Calu3 (cell line): ENCODE measurements at regions not wholly inside any gene's neighbourhood (a gene's known extent, or its start where the extent isn't known, plus 50 kb on each side); places are given as distances from the start of the nearest gene placed in this dataset.

Source experiments
- BruUV-seq: library from RNA; stranded (reverse); fragments of 400-500 nt; replicated peaks from 2 replicates; lab custom pipeline; 2021; lab: Mats Ljungman, UMichigan
- CTCF ChIA-PET: fragments of 300-600 bp; sonication (Branson Sonifier 250); formaldehyde crosslinking; loops from one replicate; lab custom pipeline; 2022; ENCODE audit warnings: antibody characterized with exemption; lab: Charles Lee
- DNase-seq: peaks from one replicate; pipeline ENCODE4 v3.0.0; 2022
- H3K27ac Mint-ChIP-seq: one replicate; pipeline ENCODE4 v1.8.0; 2022; ENCODE audit warnings: mixed read lengths; ENCODE audit not compliant: unreplicated experiment
- H3K27me3 Mint-ChIP-seq: one replicate; pipeline ENCODE4 v1.8.0; 2022; ENCODE audit warnings: mixed read lengths; ENCODE audit not compliant: unreplicated experiment
- H3K36me3 Mint-ChIP-seq: one replicate; pipeline ENCODE4 v1.8.0; 2022; ENCODE audit warnings: mild to moderate bottlenecking, moderate library complexity, mixed read lengths; ENCODE audit not compliant: insufficient read depth, unreplicated experiment
- H3K4me1 Mint-ChIP-seq: one replicate; pipeline ENCODE4 v1.8.0; 2022; ENCODE audit warnings: mild to moderate bottlenecking, low read depth, mixed read lengths; ENCODE audit not compliant: unreplicated experiment
- H3K4me3 Mint-ChIP-seq: one replicate; pipeline ENCODE4 v1.8.0; 2022; ENCODE audit warnings: mild to moderate bottlenecking, low read depth, moderate library complexity, mixed read lengths; ENCODE audit not compliant: unreplicated experiment
- H3K9me3 Mint-ChIP-seq: one replicate; pipeline ENCODE4 v1.8.0; 2022; ENCODE audit warnings: low read depth, mixed read lengths; ENCODE audit not compliant: unreplicated experiment
- intact Hi-C: fragments of 100-400 bp; cut with micrococcal nuclease; formaldehyde crosslinking; loops from one replicate; pipeline ENCODE4 v1.10.0; 2022; ENCODE audit not compliant: unreplicated experiment
- TF ChIP-seq, protein P1 (sequence below): fragments of 200-600 bp; IDR thresholded peaks from one replicate; pipeline ENCODE4 v1.8.0; 2022; ENCODE audit warnings: antibody characterized with exemption; ENCODE audit not compliant: unreplicated experiment

DNA sequence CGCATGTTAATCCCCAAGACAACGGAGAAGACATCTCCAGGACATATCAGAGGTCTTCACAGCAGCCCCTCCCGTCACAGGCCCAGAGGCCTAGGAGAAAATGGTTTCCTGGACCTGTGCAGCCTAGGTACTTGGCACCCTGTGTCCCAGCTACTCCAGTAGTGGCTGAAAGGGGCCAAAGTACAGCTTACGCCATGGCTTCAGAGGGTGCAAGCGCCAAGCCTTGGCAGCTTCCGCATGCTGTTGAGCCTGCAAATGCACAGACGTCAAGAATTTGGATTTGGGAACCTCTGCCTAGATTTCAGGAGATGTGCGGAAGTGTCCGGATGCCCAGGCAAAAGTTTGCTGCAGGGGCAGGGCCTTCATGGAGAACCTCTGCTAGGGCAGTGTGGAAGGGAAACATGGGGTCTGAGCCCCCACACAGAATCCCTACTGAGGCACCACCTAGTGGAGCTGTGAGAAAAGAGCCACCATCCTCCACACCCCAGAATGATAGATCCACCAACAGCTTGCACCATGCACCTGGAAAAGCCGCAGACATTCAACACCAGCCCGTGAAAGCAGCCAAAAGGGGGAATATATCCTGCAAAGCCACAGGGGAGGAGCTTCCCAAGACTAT, 159.3 kb upstream of the COX10 start:
- Mint-ChIP-seq H3K4me1 (no peaks in the 10 kb centered on the region), H3K4me3 (no peak overlapping the region), H3K27me3 (no peaks in the 10 kb centered on the region), H3K36me3 (no peaks in the 10 kb centered on the region), H3K9me3 (no peaks in the 10 kb centered on the region), H3K27ac (no peak overlapping the region)
- TF ChIP-seq, protein P1, sequence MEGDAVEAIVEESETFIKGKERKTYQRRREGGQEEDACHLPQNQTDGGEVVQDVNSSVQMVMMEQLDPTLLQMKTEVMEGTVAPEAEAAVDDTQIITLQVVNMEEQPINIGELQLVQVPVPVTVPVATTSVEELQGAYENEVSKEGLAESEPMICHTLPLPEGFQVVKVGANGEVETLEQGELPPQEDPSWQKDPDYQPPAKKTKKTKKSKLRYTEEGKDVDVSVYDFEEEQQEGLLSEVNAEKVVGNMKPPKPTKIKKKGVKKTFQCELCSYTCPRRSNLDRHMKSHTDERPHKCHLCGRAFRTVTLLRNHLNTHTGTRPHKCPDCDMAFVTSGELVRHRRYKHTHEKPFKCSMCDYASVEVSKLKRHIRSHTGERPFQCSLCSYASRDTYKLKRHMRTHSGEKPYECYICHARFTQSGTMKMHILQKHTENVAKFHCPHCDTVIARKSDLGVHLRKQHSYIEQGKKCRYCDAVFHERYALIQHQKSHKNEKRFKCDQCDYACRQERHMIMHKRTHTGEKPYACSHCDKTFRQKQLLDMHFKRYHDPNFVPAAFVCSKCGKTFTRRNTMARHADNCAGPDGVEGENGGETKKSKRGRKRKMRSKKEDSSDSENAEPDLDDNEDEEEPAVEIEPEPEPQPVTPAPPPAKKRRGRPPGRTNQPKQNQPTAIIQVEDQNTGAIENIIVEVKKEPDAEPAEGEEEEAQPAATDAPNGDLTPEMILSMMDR, result no peak
- intact Hi-C loops, result no loop called here
- CTCF ChIA-PET, result interaction anchor here (0.9 kb wide), 1 partner anchor 12 kb away, joined by 3 read pairs; no protein-coding TSS in a partner anchor
- DNase-seq, result no peak
- BruUV-seq, result no TSS peak

GRCh38 chr17:13917634-13918033, 151.7 kb upstream of the COX10 start:
- intact Hi-C loops, result no loop called here
- no peak overlapping the region for H3K27ac Mint-ChIP-seq
- no peak for DNase-seq
- BruUV-seq, result no TSS peak
- no peaks in the 10 kb centered on the region for H3K36me3 Mint-ChIP-seq
- no peaks in the 10 kb centered on the region for H3K4me1 Mint-ChIP-seq
- CTCF ChIA-PET, result no interaction called here
- peaks cover 4% of the 10 kb centered on the region for H3K9me3 Mint-ChIP-seq
- no peak overlapping the region for H3K4me3 Mint-ChIP-seq
- TF ChIP-seq, protein P1, result no peak
- H3K27me3 Mint-ChIP-seq, result no peaks in the 10 kb centered on the region

DNA sequence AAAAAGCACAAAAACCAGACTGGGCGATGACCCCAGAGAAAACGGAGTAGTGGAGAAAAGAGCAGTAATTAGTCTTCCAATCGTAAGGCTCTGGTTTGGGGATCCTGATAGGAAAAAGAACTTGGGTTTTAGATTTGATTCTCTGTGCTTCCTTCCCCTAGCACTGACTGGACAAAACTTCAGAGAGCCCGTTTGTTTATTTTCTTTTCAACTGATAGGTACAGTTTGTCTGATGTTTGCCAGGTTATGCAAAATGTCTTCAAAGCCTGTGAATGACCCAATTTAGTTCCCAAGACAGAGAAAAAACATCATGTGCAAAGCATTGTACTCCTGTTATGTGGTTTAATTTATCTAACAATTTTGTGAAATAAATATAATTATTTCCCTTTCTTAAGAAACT, 151.1 kb upstream of the COX10 start:
- CTCF ChIA-PET, result no interaction called here
- no peaks in the 10 kb centered on the region for H3K36me3 Mint-ChIP-seq
- intact Hi-C loops, result no loop called here
- H3K9me3 Mint-ChIP-seq, result peaks cover 4% of the 10 kb centered on the region
- H3K4me1 Mint-ChIP-seq, result no peaks in the 10 kb centered on the region
- no peak overlapping the region for H3K27ac Mint-ChIP-seq
- no TSS peak for BruUV-seq
- no peak for DNase-seq
- H3K4me3 Mint-ChIP-seq, result no peak overlapping the region
- no peaks in the 10 kb centered on the region for H3K27me3 Mint-ChIP-seq
- TF ChIP-seq, protein P1, result no peak

- no peaks in the 10 kb centered on the region for H3K36me3 Mint-ChIP-seq
- no peak for DNase-seq
- H3K27me3 Mint-ChIP-seq, result no peaks in the 10 kb centered on the region
- peaks cover 4% of the 10 kb centered on the region for H3K9me3 Mint-ChIP-seq
- no peaks in the 10 kb centered on the region for H3K4me1 Mint-ChIP-seq
- TF ChIP-seq, protein P1, result no peak
- CTCF ChIA-PET, result no interaction called here
- H3K4me3 Mint-ChIP-seq, result no peak overlapping the region
- no peak overlapping the region for H3K27ac Mint-ChIP-seq
- intact Hi-C loops, result no loop called here
- BruUV-seq, result no TSS peak
Observed at GRCh38 chr17:13919818-13920217, 149.5 kb upstream of the COX10 start.
